Ovary (tissue), 7 donors: ENCODE measurements at regions not wholly inside any gene's neighbourhood (a gene's known extent, or its start where the extent isn't known, plus 50 kb on each side); places are given as distances from the start of the nearest gene placed in this dataset.

Source experiments
- DNase-seq, 5 donors: peaks; one replicate each; pipeline ENCODE4 v3.0.0-alpha.2; 2019 to 2020
- H3K27ac ChIP-seq, 2 donors: fragments of 200-600 bp; one replicate each; pipeline versions ENCODE4 v1.5.1 to v1.8.0; 2019 to 2022
- H3K27me3 ChIP-seq: fragments of 200-600 bp; one replicate; pipeline ENCODE4 v1.8.0; 2022
- H3K36me3 ChIP-seq: fragments of 200-600 bp; sonication (generic); one replicate; pipeline ENCODE4 v1.5.1; 2019
- H3K4me1 ChIP-seq: one replicate; pipeline ENCODE4 v1.8.1; 2013; ENCODE audit warnings: mild to moderate bottlenecking, moderate library complexity; ENCODE audit not compliant: insufficient read depth
- H3K4me3 ChIP-seq: fragments of 200-600 bp; sonication (generic); one replicate; pipeline ENCODE4 v1.5.1; 2017
- H3K9me3 ChIP-seq, 2 donors: fragments of 200-600 bp in 1 of 2; sonication (generic) in 1 of 2; one replicate each; pipeline versions ENCODE4 v1.5.1 to v1.8.1; 2013 to 2019; ENCODE audit warnings: mild to moderate bottlenecking in 1 of 2, moderate library complexity in 1 of 2
- EP300 ChIP-seq: sonication (generic); formaldehyde crosslinking; IDR thresholded peaks from one replicate; pipeline ENCODE4 v1.6.1; 2017; ENCODE audit warnings: antibody characterized with exemption
- POLR2A ChIP-seq: fragments of 450-650 bp; IDR thresholded peaks from one replicate; pipeline ENCODE4 v1.6.1; 2017; ENCODE audit warnings: antibody characterized with exemption, mild to moderate bottlenecking, moderate library complexity
- WGBS, 3 donors: extraction: QIAGEN DNeasy Blood & Tissue Kit in 1 of 3; methylation state at CpG; one replicate each; pipeline versions ENCODE4 v1.1.5 to v1.1.7; 2013 to 2017; 5-methylcytosine and 5-hydroxymethylcytosine counted together
- intact Hi-C, 4 donors: fragments of 100-400 bp; cut with DNase I; formaldehyde crosslinking; loops; one replicate each; pipeline versions ENCODE4 v1.11.0 to v1.15.1; 2022 to 2023
- TF ChIP-seq, protein P1 (sequence below), 3 donors: fragments of 450-650 bp in 2 of 3; fragments of 200-600 bp in 1 of 3; IDR thresholded peaks; one replicate each; pipeline versions ENCODE4 v1.5.1 to v1.8.0; 2016 to 2022; ENCODE audit warnings: antibody characterized with exemption in 3 of 3, mild to moderate bottlenecking in 1 of 3
- donor health status: DM: no; HTN: no; CAD: no; lungs with moderate emphysema.
- donor health status: DM: no; HTN: no; CAD: no.
- donor health status: Bipolar disorder and iron deficiency.
- donor health status: DM: no; HTN: no; CAD: no.
- donor health status: DM: yes; HTN: yes; CAD: no.

DNA sequence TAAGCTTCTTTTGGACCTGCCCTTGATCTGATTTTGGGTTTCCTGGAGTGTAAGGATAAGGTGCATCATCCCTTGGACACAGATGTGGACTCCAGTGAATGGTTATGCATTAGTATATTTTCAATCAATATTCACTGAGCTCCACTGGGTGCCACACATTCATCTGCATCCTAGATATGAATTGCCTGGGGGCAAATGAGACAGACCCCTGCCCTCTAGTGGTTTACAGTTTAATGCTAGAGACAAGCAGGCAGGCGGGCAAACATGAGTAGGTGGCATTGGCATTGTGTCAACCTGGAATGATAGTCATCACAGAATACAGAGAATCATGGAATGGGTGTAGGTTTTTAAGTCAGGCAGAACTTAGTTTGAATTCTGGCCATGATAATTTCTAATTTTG lies 252.5 kb upstream of the SOX14 start:
- TF ChIP-seq, protein P1, sequence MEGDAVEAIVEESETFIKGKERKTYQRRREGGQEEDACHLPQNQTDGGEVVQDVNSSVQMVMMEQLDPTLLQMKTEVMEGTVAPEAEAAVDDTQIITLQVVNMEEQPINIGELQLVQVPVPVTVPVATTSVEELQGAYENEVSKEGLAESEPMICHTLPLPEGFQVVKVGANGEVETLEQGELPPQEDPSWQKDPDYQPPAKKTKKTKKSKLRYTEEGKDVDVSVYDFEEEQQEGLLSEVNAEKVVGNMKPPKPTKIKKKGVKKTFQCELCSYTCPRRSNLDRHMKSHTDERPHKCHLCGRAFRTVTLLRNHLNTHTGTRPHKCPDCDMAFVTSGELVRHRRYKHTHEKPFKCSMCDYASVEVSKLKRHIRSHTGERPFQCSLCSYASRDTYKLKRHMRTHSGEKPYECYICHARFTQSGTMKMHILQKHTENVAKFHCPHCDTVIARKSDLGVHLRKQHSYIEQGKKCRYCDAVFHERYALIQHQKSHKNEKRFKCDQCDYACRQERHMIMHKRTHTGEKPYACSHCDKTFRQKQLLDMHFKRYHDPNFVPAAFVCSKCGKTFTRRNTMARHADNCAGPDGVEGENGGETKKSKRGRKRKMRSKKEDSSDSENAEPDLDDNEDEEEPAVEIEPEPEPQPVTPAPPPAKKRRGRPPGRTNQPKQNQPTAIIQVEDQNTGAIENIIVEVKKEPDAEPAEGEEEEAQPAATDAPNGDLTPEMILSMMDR (IDR thresholded peaks at IDR 0.05), result no peak
- no peak for TF ChIP-seq EP300
- TF ChIP-seq POLR2A, result no peak
- intact Hi-C loops, result no loop called here
- H3K4me1 ChIP-seq, result no peaks in the 10 kb centered on the region
- DNase-seq, result no peak
- 76 to 79% (median 79%) methylated on average over 1 of the region's 1 CpG for WGBS, 3 donors
- H3K27me3 ChIP-seq, result no peaks in the 10 kb centered on the region
- H3K4me3 ChIP-seq, result no peak overlapping the region
- H3K27ac ChIP-seq, result no peak overlapping the region
- no peaks in the 10 kb centered on the region for H3K36me3 ChIP-seq
- no peaks in the 10 kb centered on the region for H3K9me3 ChIP-seq

DNA sequence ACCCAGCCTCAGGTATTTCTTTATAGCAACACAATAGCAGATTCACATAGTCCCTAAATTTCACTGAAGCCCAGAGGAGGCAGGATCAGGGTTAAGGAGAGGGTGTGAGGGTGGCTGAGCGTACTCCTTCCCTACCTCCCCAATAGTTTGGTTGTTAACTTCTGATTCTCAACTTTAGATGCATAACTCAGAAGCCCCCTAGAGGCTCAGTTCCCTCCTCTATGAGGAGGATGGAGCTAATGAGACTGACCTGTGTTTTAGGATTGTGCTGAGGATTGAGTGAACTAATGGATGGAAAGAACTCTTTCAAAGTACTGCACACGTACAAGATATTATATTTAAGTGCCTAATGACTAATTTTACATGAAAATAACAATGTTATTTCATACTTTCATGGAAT lies 249.3 kb upstream of the SOX14 start:
- DNase-seq, result no peak

DNA sequence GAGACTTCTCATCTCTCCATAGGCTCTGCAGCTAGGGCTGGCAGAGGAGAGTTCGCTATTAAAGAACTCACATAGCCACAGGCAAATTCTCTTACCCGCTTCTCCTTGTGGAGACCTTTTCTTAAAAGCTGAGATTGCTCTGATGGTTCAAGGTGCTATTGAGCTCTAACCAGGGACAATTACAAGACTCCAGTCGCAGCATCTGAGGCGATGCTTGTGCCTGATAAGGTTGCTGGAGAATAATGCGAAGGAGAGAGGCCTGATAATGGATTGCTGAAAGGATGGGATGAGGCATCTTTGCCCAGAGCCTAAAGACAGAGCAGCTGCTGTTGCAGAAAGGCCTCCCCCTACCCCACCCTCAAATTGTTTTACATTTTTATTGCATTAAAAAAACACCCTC lies 244.5 kb upstream of the SOX14 start:
- Histone ChIP-seq H3K36me3 (no peaks in the 10 kb centered on the region), H3K27ac (no peak overlapping the region), H3K9me3 (no peaks in the 10 kb centered on the region), H3K4me1 (no peaks in the 10 kb centered on the region), H3K27me3 (no peaks in the 10 kb centered on the region), H3K4me3 (no peak overlapping the region)
- 66 to 70% (median 66%) methylated on average over 5 of the region's 5 CpGs for WGBS, 3 donors
- intact Hi-C loops, result no loop called here
- DNase-seq, result no peak
- TF ChIP-seq POLR2A, result no peak
- no peak for TF ChIP-seq EP300

More for the DNA sequence above, 249.3 kb upstream of the SOX14 start:
- Histone ChIP-seq H3K9me3 (no peaks in the 10 kb centered on the region), H3K36me3 (no peaks in the 10 kb centered on the region), H3K4me3 (no peak overlapping the region), H3K4me1 (no peaks in the 10 kb centered on the region), H3K27me3 (no peaks in the 10 kb centered on the region), H3K27ac (no peak overlapping the region)
- WGBS, 3 donors, result 51 to 57% (median 53%) methylated on average over 2 of the region's 2 CpGs
- intact Hi-C loops, result no loop called here
- TF ChIP-seq EP300 (no peak), POLR2A (no peak)
- TF ChIP-seq, protein P1 (IDR thresholded peaks at IDR 0.05), result no peak

DNA sequence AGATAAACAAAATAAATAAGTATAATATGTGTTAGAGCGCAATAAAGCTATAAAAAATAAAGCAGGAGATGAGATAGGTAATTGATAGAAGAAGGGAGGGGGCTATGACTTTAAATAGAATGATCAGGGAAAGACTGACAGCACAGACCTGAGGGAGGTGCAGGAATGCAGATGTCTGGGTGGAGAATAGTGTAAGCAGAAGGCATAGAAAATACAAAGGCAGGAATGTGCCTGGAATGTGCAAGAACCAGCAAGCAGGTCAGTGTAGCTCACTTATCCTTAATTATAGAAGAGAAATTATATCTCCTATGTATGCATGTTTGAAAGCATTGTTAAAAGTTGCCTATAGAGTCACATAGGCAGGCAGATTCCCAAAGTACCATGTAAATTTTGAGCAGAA lies 239.4 kb upstream of the SOX14 start:
- H3K9me3 ChIP-seq, result no peaks in the 10 kb centered on the region
- TF ChIP-seq POLR2A (no peak), EP300 (no peak)
- TF ChIP-seq, protein P1 (IDR thresholded peaks at IDR 0.05), result no peak
- H3K27me3 ChIP-seq, result no peaks in the 10 kb centered on the region
- intact Hi-C loops, result no loop called here
- WGBS, 3 donors, result 82 to 94% (median 87%) methylated on average over 1 of the region's 1 CpG
- no peak for DNase-seq
- H3K27ac ChIP-seq, result no peak overlapping the region
- no peaks in the 10 kb centered on the region for H3K4me1 ChIP-seq
- H3K4me3 ChIP-seq, result no peak overlapping the region
- no peaks in the 10 kb centered on the region for H3K36me3 ChIP-seq

DNA sequence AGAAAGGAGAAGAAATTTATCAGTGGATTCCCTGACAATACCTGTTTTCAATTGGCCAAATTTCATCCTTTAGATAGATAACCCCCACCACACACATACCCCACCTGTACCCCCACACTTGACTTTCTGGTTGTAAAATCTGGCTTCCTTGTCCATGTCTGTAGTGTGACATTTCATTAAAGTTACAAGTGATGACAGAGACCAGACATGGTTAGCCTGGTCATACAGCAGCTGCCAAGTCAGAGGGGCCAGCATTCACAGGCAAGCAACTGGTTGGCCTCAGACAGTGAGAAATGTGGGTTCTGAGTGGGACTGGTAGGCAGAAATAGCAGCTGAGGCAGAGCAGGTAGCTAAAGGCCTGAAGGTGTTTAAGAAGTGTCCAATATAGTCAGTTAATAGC lies 238.6 kb upstream of the SOX14 start:
- Histone ChIP-seq H3K27me3 (no peaks in the 10 kb centered on the region), H3K9me3 (no peaks in the 10 kb centered on the region), H3K4me1 (no peaks in the 10 kb centered on the region), H3K27ac (no peak overlapping the region), H3K4me3 (no peak overlapping the region), H3K36me3 (no peaks in the 10 kb centered on the region)
- intact Hi-C loops, result no loop called here
- DNase-seq, result no peak
- TF ChIP-seq, protein P1 (IDR thresholded peaks at IDR 0.05), result no peak
- TF ChIP-seq EP300 (no peak), POLR2A (no peak)
